Spleen (tissue), 11 donors: ENCODE measurements at regions not wholly inside any gene's neighbourhood (a gene's known extent, or its start where the extent isn't known, plus 50 kb on each side); places are given as distances from the start of the nearest gene placed in this dataset.
A peak's percentile ranks its signal among the peaks of the same experiment; 100 is the strongest.

Experiments
- DNase-seq: peaks from one replicate; pipeline ENCODE4 v3.0.0-alpha.2; 2020
- H3K27ac ChIP-seq, 8 donors: fragments of 200-600 bp; sonication (generic) in 7 of 8; 1 replicate in 4 of 8; 2 replicates in 4 of 8; pipeline versions ENCODE4 v1.5.0 to v1.8.0; 2016 to 2021; ENCODE audit warnings: inconsistent platforms in 4 of 8, mild to moderate bottlenecking in 4 of 8, moderate library complexity in 1 of 8
- H3K27me3 ChIP-seq, 7 donors: fragments of 200-600 bp; sonication (generic) in 6 of 7; replicated peaks in 1 of 7; 1 replicate in 4 of 7; 2 replicates in 3 of 7; pipeline versions ENCODE4 v1.5.0 to v1.8.0; 2016 to 2021; ENCODE audit warnings: inconsistent platforms in 3 of 7, mild to moderate bottlenecking in 1 of 7
- H3K36me3 ChIP-seq, 6 donors: fragments of 200-600 bp; sonication (generic) in 5 of 6; 1 replicate in 4 of 6; 2 replicates in 2 of 6; pipeline versions ENCODE4 v1.5.0 to v1.8.0; 2016 to 2021; ENCODE audit warnings: inconsistent platforms in 2 of 6
- H3K4me1 ChIP-seq, 6 donors: fragments of 200-600 bp; sonication (generic) in 5 of 6; 1 replicate in 3 of 6; 2 replicates in 3 of 6; pipeline versions ENCODE4 v1.5.0 to v1.8.0; 2016 to 2021; ENCODE audit warnings: inconsistent platforms in 3 of 6
- H3K4me3 ChIP-seq, 8 donors: fragments of 200-600 bp; sonication (generic) in 7 of 8; 1 replicate in 4 of 8; 2 replicates in 4 of 8; pipeline versions ENCODE4 v1.5.0 to v1.8.0; 2016 to 2021; ENCODE audit warnings: inconsistent platforms in 4 of 8, mild to moderate bottlenecking in 4 of 8, moderate library complexity in 2 of 8
- H3K9me3 ChIP-seq, 8 donors: fragments of 200-600 bp; sonication (generic) in 7 of 8; 1 replicate in 4 of 8; 2 replicates in 4 of 8; pipeline versions ENCODE4 v1.5.0 to v1.8.0; 2016 to 2021; ENCODE audit warnings: inconsistent platforms in 4 of 8
- POLR2A ChIP-seq, 3 donors: fragments of 450-650 bp; IDR thresholded peaks; one replicate each; pipeline ENCODE4 v1.5.1; 2017; ENCODE audit warnings: antibody characterized with exemption in 3 of 3, mild to moderate bottlenecking in 1 of 3
- POLR2AphosphoS5 ChIP-seq, 3 donors: sonication (generic); formaldehyde crosslinking; IDR thresholded peaks; one replicate each; pipeline ENCODE4 v1.5.1; 2017; ENCODE audit warnings: antibody characterized with exemption in 3 of 3
- WGBS, 5 donors: extraction: QIAGEN DNeasy Blood & Tissue Kit in 3 of 5; methylation state at CpG; one replicate each; pipeline versions ENCODE4 v1.1.5 to v1.1.7; 2013 to 2018; 5-methylcytosine and 5-hydroxymethylcytosine counted together
- intact Hi-C: fragments of 100-400 bp; cut with DNase I; formaldehyde crosslinking; loops from one replicate; pipeline ENCODE4 v1.15.0; 2023; ENCODE audit warnings: low total_unique reads
- TF ChIP-seq, protein P1 (sequence below), 11 experiments: fragments of 200-600 bp in 7 of 11; fragments of 450-650 bp in 4 of 11; sonication (generic) in 4 of 11; IDR thresholded peaks in 8 of 11; conservative IDR thresholded peaks in 3 of 11; 1 replicate in 7 of 11; 2 replicates in 4 of 11; pipeline versions ENCODE4 v1.4.0 to v1.8.0; 2016 to 2021; ENCODE audit warnings: antibody characterized with exemption in 11 of 11, inconsistent platforms in 4 of 11, mild to moderate bottlenecking in 1 of 11
- donor health status: healthy with polysubstance abuse.
- donor health status: DM: no; HTN: no; CAD: no; lungs with moderate emphysema.
- donor health status: DM: no; HTN: no; CAD: no.
- donor health status: Bipolar disorder and iron deficiency.
- donor health status: healthy.
- donor health status: DM: no; HTN: no; CAD: no.
- donor health status: DM: yes; HTN: yes; CAD: no.

DNA sequence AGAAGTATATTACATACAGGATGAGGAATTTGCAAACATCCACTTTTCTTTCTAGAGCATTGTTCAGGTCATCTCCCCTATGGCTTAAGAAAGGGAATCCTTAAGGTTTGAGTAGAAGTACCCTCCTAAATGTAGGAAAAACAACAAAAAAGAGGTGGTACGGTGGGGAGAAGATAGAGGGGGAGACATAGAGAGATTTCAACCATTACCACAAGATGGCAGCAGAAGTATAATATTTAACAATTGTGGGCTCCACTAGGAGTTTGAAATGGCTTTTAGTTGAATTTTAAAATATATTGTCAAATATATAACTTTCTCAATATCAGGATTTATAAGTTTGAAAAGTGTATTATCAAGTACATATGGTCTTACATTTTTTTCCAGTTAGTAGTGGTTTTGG is 72.7 kb upstream of the PRKG1 start:
- no peak overlapping the region for H3K4me3 ChIP-seq
- intact Hi-C loops, result loop anchor here (5.0 to 10.0 kb wide), 2 partner anchors 963 to 1216 kb away; no protein-coding TSS in a partner anchor
- TF ChIP-seq, protein P1, sequence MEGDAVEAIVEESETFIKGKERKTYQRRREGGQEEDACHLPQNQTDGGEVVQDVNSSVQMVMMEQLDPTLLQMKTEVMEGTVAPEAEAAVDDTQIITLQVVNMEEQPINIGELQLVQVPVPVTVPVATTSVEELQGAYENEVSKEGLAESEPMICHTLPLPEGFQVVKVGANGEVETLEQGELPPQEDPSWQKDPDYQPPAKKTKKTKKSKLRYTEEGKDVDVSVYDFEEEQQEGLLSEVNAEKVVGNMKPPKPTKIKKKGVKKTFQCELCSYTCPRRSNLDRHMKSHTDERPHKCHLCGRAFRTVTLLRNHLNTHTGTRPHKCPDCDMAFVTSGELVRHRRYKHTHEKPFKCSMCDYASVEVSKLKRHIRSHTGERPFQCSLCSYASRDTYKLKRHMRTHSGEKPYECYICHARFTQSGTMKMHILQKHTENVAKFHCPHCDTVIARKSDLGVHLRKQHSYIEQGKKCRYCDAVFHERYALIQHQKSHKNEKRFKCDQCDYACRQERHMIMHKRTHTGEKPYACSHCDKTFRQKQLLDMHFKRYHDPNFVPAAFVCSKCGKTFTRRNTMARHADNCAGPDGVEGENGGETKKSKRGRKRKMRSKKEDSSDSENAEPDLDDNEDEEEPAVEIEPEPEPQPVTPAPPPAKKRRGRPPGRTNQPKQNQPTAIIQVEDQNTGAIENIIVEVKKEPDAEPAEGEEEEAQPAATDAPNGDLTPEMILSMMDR (IDR thresholded peaks at IDR 0.05 in 8 of 11, conservative IDR thresholded peaks at IDR 0.05 in 3 of 11), result peak in 10 of 11 experiments; percentile 11 to 59 (median 37)
- TF ChIP-seq POLR2A (IDR thresholded peaks at IDR 0.05), result no peak
- 2 to 11% (median 5%) methylated on average over 1 of the region's 1 CpG for WGBS, 5 donors
- no peaks in the 10 kb centered on the region for H3K36me3 ChIP-seq
- H3K9me3 ChIP-seq, result no peaks in the 10 kb centered on the region
- no peak overlapping the region for H3K27ac ChIP-seq
- DNase-seq, result no peak
- peaks cover 0 to 8% (median 0%) of the 10 kb centered on the region in 6 donors for H3K4me1 ChIP-seq
- peaks cover 0 to 13% (median 0%) of the 10 kb centered on the region in 7 donors for H3K27me3 ChIP-seq

DNA sequence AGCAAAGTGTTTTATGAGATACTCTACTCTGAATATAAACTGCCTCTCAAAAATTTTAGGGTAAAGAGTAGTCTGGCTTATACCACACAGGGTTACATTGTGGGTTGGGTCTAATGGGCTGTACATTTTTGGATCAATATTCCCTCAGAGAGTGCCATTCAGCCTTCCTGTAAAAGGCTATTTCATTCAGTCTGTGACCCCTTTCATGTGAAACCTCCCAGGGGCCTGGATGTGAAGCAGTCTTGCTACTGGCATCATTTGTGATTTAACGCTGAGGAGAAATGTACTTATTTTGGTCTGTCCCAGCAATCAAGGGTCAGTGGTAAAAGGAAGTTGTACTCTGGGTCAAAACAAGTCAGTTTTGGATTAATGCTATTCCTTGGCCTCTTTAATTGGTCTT is 71.8 kb upstream of the PRKG1 start:
- 63 to 100% (median 72%) methylated on average over 1 of the region's 1 CpG for WGBS, 5 donors
- Histone ChIP-seq H3K4me3 (no peak overlapping the region), H3K27ac (no peak overlapping the region), H3K4me1 (peaks cover 0 to 4% (median 0%) of the 10 kb centered on the region in 6 donors), H3K9me3 (no peaks in the 10 kb centered on the region), H3K36me3 (no peaks in the 10 kb centered on the region), H3K27me3 (peaks cover 0 to 13% (median 0%) of the 10 kb centered on the region in 7 donors)
- TF ChIP-seq POLR2AphosphoS5 (IDR thresholded peaks at IDR 0.05), result no peak
- TF ChIP-seq, protein P1 (IDR thresholded peaks at IDR 0.05 in 8 of 11, conservative IDR thresholded peaks at IDR 0.05 in 3 of 11), result no peak
- TF ChIP-seq POLR2A (IDR thresholded peaks at IDR 0.05), result no peak
- intact Hi-C loops, result loop anchor here (5.0 to 10.0 kb wide), 2 partner anchors 962 to 1215 kb away; no protein-coding TSS in a partner anchor
- DNase-seq, result no peak

DNA sequence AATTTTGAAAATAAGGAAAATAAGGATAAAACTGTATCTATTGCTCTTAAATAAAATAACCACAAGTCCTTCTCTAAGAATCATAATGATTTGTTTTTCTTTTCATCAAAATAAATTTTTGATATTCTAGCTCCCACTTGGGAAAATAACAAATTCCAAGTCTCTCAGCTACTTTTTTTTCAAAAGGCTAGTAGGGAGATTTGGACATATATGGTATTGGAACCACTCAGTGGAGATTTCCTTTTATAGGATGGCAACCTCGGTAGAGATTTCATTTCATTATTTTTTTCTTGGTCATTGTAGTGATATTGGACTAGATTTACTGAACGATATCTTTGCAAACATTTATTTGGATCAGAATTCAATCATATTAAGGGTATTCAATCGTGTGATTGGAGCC is 69.5 kb upstream of the PRKG1 start:
- Histone ChIP-seq H3K4me3 (no peak overlapping the region), H3K27me3 (peaks cover 0 to 12% (median 0%) of the 10 kb centered on the region in 7 donors), H3K27ac (no peak overlapping the region), H3K9me3 (no peaks in the 10 kb centered on the region), H3K36me3 (no peaks in the 10 kb centered on the region), H3K4me1 (no peaks in the 10 kb centered on the region)
- DNase-seq, result no peak
- TF ChIP-seq, protein P1 (IDR thresholded peaks at IDR 0.05 in 8 of 11, conservative IDR thresholded peaks at IDR 0.05 in 3 of 11), result no peak
- TF ChIP-seq POLR2AphosphoS5 (IDR thresholded peaks at IDR 0.05), result no peak
- no peak for TF ChIP-seq POLR2A (IDR thresholded peaks at IDR 0.05)
- intact Hi-C loops, result loop anchor here (5.0 to 10.0 kb wide), 2 partner anchors 960 to 1213 kb away; no protein-coding TSS in a partner anchor
- 71 to 84% (median 77%) methylated on average over 3 of the region's 3 CpGs for WGBS, 5 donors

DNA sequence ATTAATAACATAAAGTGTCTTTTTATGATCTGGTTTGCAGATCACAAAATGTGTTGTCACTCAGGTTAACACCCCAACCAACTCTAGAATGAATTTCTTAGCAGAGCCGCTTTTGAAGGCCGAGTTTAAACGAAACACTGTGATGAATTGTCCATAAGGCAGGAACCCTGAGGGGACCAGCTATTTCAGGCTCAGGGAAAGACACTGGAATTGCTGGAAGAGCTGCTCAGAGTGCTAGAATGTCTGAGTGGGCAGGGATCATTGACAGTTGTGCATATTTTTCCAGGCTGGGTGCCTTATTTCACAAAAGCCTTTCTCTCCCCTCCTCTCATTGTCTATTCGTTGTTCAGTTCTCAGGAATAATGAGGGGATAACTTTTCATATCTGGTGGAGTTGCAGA is 68.7 kb upstream of the PRKG1 start:
- intact Hi-C loops, result loop anchor here (10.0 kb wide), 1 partner anchor 959 kb away; no protein-coding TSS in a partner anchor
- TF ChIP-seq POLR2AphosphoS5 (IDR thresholded peaks at IDR 0.05) (no peak), POLR2A (IDR thresholded peaks at IDR 0.05) (no peak)
- TF ChIP-seq, protein P1 (IDR thresholded peaks at IDR 0.05 in 8 of 11, conservative IDR thresholded peaks at IDR 0.05 in 3 of 11), result no peak
- H3K9me3 ChIP-seq, result no peaks in the 10 kb centered on the region
- WGBS, 5 donors, result 58 to 81% (median 72%) methylated on average over 4 of the region's 4 CpGs
- no peak overlapping the region for H3K27ac ChIP-seq
- no peak overlapping the region for H3K4me3 ChIP-seq
- H3K4me1 ChIP-seq, result no peaks in the 10 kb centered on the region
- H3K36me3 ChIP-seq, result no peaks in the 10 kb centered on the region
- H3K27me3 ChIP-seq, result peaks cover 0 to 8% (median 0%) of the 10 kb centered on the region in 7 donors
- DNase-seq, result no peak
